Vagina (tissue), 2 donors: ENCODE measurements at regions not wholly inside any gene's neighbourhood (a gene's known extent, or its start where the extent isn't known, plus 50 kb on each side); places are given as distances from the start of the nearest gene placed in this dataset.

Experiments used
- DNase-seq, 2 donors: peaks; one replicate each; pipeline ENCODE4 v3.0.0-alpha.2; 2017; ENCODE audit errors: extremely low spot score in 2 of 2
- H3K27ac ChIP-seq: fragments of 200-600 bp; sonication (generic); one replicate; pipeline ENCODE4 v1.5.1; 2019
- H3K27me3 ChIP-seq: fragments of 200-600 bp; sonication (generic); one replicate; pipeline ENCODE4 v1.5.1; 2019
- H3K36me3 ChIP-seq, 2 donors: fragments of 200-600 bp; sonication (generic); one replicate each; pipeline ENCODE4 v1.5.1; 2017 to 2019
- H3K4me1 ChIP-seq: fragments of 200-600 bp; sonication (generic); one replicate; pipeline ENCODE4 v1.5.1; 2019
- H3K4me3 ChIP-seq, 2 donors: fragments of 200-600 bp; sonication (generic); 1 replicate in 1 of 2; 2 replicates in 1 of 2; pipeline ENCODE4 v1.5.1; 2016 to 2019
- H3K9me3 ChIP-seq: fragments of 200-600 bp; sonication (generic); one replicate; pipeline ENCODE4 v1.5.1; 2019
- POLR2A ChIP-seq, 2 donors: fragments of 450-650 bp; IDR thresholded peaks; one replicate each; pipeline ENCODE4 v1.6.1; 2017; ENCODE audit warnings: antibody characterized with exemption in 2 of 2, mild to moderate bottlenecking in 2 of 2, moderate library complexity in 2 of 2
- POLR2AphosphoS5 ChIP-seq, 2 donors: sonication (generic); formaldehyde crosslinking; IDR thresholded peaks; one replicate each; pipeline ENCODE4 v1.9.0; 2017; ENCODE audit warnings: antibody characterized with exemption in 2 of 2, mild to moderate bottlenecking in 2 of 2, low read depth in 1 of 2; ENCODE audit not compliant: insufficient read depth in 1 of 2
- intact Hi-C: fragments of 100-400 bp; cut with DNase I; formaldehyde crosslinking; loops from one replicate; pipeline ENCODE4 v1.15.1; 2023
- TF ChIP-seq, protein P1 (sequence below), 3 experiments: fragments of 450-650 bp in 2 of 3; fragments of 200-600 bp in 1 of 3; sonication (generic) in 1 of 3; IDR thresholded peaks; one replicate each; pipeline ENCODE4 v1.5.1; 2017 to 2019; ENCODE audit warnings: antibody characterized with exemption in 3 of 3, mild to moderate bottlenecking in 2 of 3, moderate library complexity in 2 of 3

- intact Hi-C loops, result no loop called here
- H3K4me1 ChIP-seq, result no peaks in the 10 kb centered on the region
Measured at GRCh38 chr1:76705560-76705959, 161.7 kb upstream of the ST6GALNAC5 start.

DNA sequence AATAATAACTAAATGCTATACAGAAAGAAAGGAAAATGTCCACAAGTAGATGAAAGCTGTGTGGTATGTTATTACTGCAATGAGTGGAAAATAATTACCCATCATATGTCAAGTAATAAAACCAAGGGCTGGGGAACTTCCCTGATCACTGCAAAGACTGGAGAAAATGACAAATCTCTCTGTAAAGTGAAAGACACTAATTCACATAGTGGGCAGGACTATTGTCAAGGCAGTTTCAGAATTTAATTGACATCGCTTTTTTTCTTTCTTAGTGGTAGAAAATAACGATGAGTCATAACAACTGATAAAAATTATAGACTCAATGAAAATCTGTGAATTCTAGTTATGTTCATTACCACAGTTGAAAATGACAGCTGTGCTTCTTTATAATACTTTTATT, 153.7 kb upstream of the ST6GALNAC5 start:
- Histone ChIP-seq H3K27me3 (no peaks in the 10 kb centered on the region), H3K27ac (no peak overlapping the region), H3K4me3 (no peak overlapping the region), H3K4me1 (no peaks in the 10 kb centered on the region), H3K9me3 (no peaks in the 10 kb centered on the region), H3K36me3 (no peaks in the 10 kb centered on the region)
- intact Hi-C loops, result no loop called here
- TF ChIP-seq POLR2AphosphoS5 (IDR thresholded peaks at IDR 0.05; ENCODE audit: insufficient read depth in 1 of 2, low read depth in 1 of 2) (no peak), POLR2A (IDR thresholded peaks at IDR 0.05) (no peak)
- TF ChIP-seq, protein P1, sequence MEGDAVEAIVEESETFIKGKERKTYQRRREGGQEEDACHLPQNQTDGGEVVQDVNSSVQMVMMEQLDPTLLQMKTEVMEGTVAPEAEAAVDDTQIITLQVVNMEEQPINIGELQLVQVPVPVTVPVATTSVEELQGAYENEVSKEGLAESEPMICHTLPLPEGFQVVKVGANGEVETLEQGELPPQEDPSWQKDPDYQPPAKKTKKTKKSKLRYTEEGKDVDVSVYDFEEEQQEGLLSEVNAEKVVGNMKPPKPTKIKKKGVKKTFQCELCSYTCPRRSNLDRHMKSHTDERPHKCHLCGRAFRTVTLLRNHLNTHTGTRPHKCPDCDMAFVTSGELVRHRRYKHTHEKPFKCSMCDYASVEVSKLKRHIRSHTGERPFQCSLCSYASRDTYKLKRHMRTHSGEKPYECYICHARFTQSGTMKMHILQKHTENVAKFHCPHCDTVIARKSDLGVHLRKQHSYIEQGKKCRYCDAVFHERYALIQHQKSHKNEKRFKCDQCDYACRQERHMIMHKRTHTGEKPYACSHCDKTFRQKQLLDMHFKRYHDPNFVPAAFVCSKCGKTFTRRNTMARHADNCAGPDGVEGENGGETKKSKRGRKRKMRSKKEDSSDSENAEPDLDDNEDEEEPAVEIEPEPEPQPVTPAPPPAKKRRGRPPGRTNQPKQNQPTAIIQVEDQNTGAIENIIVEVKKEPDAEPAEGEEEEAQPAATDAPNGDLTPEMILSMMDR (IDR thresholded peaks at IDR 0.05), result no peak
- DNase-seq, result no peak

More at GRCh38 chr1:76705560-76705959, 161.7 kb upstream of the ST6GALNAC5 start:
- Histone ChIP-seq H3K9me3 (no peaks in the 10 kb centered on the region), H3K36me3 (no peaks in the 10 kb centered on the region), H3K27me3 (no peaks in the 10 kb centered on the region), H3K4me3 (no peak overlapping the region), H3K27ac (no peak overlapping the region)
- no peak for DNase-seq
- TF ChIP-seq, protein P1 (IDR thresholded peaks at IDR 0.05), result no peak
- TF ChIP-seq POLR2A (IDR thresholded peaks at IDR 0.05) (no peak), POLR2AphosphoS5 (IDR thresholded peaks at IDR 0.05; ENCODE audit: insufficient read depth in 1 of 2, low read depth in 1 of 2) (no peak)

- Histone ChIP-seq H3K9me3 (no peaks in the 10 kb centered on the region), H3K4me1 (no peaks in the 10 kb centered on the region), H3K4me3 (no peak overlapping the region), H3K27me3 (no peaks in the 10 kb centered on the region), H3K27ac (no peak overlapping the region), H3K36me3 (no peaks in the 10 kb centered on the region)
- TF ChIP-seq, protein P1 (IDR thresholded peaks at IDR 0.05), result no peak
- TF ChIP-seq POLR2AphosphoS5 (IDR thresholded peaks at IDR 0.05; ENCODE audit: insufficient read depth in 1 of 2, low read depth in 1 of 2), result no peak
- intact Hi-C loops, result no loop called here
- DNase-seq, result no peak
Measured at GRCh38 chr1:76715474-76715873, 151.8 kb upstream of the ST6GALNAC5 start.

- H3K27me3 ChIP-seq, result no peaks in the 10 kb centered on the region
- no peak for DNase-seq
- H3K4me3 ChIP-seq, result no peak overlapping the region
- H3K9me3 ChIP-seq, result no peaks in the 10 kb centered on the region
- intact Hi-C loops, result no loop called here
- H3K27ac ChIP-seq, result no peak overlapping the region
- no peaks in the 10 kb centered on the region for H3K4me1 ChIP-seq
- no peaks in the 10 kb centered on the region for H3K36me3 ChIP-seq
- no peak for TF ChIP-seq POLR2AphosphoS5 (IDR thresholded peaks at IDR 0.05; ENCODE audit: insufficient read depth in 1 of 2, low read depth in 1 of 2)
Measured at GRCh38 chr1:76723949-76724348, 143.3 kb upstream of the ST6GALNAC5 start.

DNA sequence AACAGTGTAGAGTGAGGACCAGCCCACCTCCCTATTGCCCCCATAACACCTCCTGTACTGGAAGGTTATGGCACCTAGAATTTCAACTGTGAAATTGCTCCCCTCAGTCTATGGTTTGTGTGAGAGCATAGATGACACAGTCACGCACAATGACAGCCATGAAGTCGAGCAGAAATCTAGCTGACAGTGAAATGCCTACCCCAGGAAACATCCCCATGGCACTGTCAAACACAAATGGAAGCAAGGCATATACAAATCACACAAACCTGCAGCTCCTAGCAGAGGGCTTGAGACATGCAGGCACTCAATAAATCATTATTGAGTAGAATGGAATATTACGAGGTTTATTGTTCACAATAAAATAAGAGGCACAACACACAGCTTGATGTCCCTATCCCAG, 142.5 kb upstream of the ST6GALNAC5 start:
- Histone ChIP-seq H3K4me1 (no peaks in the 10 kb centered on the region), H3K36me3 (no peaks in the 10 kb centered on the region), H3K27ac (no peak overlapping the region), H3K9me3 (no peaks in the 10 kb centered on the region), H3K27me3 (no peaks in the 10 kb centered on the region), H3K4me3 (no peak overlapping the region)
- no peak for DNase-seq
- intact Hi-C loops, result no loop called here
- TF ChIP-seq POLR2A (IDR thresholded peaks at IDR 0.05) (no peak), POLR2AphosphoS5 (IDR thresholded peaks at IDR 0.05; ENCODE audit: insufficient read depth in 1 of 2, low read depth in 1 of 2) (no peak)
- TF ChIP-seq, protein P1 (IDR thresholded peaks at IDR 0.05), result no peak
